DMS53 treated with DMSO at 0.1 percent for 48 hours (cell line): ENCODE measurements at regions not wholly inside any gene's neighbourhood (a gene's known extent, or its start where the extent isn't known, plus 50 kb on each side); places are given as distances from the start of the nearest gene placed in this dataset.
"Not testable (repeated sequence)": the region's sequence is repeated elsewhere in the genome, so short reads cannot be mapped to it uniquely, and the experiment has no call there.

Source experiments
- DNase-seq: peaks from one replicate; lab custom pipeline; 2025; ENCODE audit not compliant: unreplicated experiment; lab: John Stamatoyannopoulos, UW

DNA sequence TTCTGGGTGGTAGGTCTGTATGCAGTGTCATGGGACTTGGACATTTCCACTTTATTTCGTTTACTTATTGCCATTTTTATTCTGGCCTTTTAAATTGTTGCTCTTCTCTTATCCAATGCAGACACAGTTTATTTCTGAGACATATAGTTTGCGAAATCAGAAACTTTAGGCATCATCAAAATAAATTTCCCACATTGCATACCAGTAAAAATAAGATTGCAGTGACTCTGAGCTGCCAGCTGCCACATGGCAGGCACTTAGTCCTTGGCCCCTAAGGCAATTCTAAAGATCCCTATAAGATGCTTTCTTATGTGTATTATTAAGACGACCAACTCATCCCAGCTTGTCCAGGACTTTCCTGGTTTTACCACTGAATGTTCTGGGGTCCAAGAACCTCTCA is 81.8 kb upstream of the ANKRD1 start:
- no peak for DNase-seq

DNA sequence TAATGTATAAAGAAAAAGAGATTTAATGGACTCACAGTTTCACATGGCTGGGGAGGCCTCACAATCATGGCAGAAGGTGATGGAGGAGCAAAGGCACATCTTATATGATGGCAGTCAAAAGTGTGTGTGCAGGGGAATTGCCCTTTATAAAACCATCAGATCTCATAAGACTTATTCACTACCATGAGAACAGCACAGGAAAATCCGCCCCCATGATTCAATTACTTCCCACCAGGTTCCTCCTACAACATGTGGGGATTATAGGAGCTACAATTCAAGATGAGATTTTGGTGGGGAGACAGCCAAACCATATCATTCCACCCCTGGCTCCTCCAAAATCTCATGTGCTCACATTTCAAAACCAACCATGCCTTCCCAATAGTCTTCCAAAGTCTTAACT is 82.5 kb upstream of the ANKRD1 start:
- DNase-seq, result not testable (repeated sequence)

DNA sequence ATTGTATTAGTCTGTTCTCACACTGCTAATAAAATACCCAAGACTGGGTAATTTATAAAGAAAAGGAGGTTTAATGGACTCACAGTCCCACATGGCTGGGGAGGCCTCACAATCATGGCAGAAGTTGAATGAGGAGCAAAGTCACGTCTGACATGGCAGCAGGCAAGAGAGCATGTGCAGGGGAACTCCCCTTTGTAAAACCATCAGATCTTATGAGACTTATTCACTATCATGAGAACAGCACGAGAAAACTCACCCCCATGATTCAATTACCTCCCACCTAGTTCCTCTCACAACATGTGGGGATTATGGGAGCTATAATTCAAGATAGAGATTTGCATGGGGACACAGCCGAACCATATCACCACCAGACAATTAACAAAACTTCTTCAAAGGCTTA is 84.4 kb upstream of the ANKRD1 start:
- not testable (repeated sequence) for DNase-seq

DNA sequence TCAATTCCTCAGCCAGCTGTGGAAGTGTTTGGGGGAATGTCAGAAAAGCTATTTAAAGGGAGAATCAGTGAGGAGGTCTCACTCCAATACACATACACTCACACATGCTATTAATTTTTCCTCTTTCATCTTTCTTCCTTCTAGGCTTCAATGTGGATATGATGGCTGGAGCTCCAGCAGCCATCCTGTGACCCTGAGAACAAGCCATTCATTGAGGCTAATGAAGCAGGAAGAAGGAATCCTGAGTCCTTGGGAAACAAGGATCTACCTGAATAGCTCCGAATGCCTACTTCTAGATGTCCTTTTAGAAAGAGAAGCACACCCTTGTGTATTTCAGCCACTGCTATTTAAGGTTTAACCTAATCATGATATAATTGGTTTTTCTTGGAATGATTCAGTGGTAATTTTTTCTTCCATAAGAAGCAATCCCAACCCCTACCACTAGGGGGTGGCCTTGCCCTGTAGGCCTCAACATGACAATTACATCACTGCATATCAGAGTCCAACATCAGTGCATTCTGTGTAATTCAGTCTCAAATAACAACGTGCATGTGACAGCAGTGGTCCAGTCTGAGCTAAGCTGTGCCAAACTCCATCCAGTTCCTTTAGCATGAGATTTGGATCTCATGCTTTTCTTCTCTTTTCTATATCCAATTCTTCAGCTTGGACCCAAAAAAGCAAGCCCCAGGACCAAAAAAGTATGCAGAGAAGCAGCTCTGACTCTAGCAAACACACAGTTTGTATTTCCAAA is 85.3 kb upstream of the ANKRD1 start:
- DNase-seq, result peak; percentile 51

DNA sequence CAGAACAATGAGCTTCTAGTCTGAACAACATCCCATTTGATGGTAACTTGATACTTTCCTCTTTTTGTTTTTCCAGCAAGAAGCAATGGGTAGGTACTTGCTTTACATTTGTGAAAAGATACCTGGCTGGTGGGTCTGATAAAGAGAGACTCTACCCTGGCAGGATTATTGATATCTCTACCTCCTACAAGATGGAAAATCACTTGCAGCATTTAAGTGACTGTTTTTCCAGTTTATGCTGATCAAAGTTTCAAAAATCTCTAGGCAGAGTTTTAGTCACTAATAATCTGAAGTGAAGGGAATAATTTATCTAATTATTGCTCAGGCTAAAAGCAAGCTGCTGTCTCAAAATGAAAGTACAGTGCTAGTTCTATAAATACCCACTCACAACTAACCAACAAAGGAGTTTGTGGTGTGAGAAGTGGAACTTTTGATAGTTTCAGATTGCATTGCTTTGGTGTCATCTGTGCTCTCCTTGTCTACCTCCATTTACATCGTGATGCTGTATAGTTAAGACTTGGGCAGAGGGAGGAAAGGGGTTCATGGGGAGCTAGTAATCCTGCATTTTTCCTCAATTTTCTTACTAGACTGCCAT is 86.0 kb upstream of the ANKRD1 start:
- DNase-seq, result no peak

DNA sequence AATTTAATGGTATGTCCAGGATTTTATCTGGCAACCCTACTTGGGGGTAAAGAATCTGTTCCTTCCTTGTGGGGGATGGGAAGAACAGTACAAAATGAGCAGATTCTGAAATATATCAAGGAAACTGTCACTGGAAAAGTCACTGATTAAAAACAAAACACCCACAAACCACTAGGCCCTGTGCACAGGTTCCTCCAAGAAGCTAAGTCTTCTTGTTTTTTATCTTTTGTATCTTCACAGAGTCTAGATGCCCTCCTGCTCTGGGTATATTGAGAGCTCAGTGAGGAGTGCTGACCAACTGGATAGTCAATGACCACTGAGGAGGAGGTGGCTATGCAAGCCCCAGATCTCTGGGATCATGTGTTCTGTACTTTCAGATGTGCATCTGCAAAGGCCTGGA is 86.8 kb upstream of the ANKRD1 start:
- no peak for DNase-seq

DNA sequence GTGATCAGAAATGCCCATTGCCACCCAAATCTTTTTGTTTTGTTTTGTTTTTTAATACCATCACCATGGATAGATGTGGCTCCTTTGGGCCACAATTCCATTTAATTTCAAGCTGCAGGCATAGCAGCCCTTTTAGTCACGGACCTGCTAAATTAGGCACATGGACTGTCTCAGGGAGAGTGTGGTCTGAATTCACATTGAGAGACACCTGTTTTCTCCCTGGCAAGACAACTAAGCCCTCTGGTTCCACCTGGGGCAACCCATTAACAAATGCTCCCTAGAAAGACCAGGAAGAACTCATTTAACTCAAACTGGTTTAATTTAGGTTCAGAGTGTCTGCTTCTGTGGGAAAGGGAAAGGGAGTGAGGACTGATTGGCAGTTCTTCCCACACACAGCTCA is 88.2 kb upstream of the ANKRD1 start:
- DNase-seq, result no peak

DNA sequence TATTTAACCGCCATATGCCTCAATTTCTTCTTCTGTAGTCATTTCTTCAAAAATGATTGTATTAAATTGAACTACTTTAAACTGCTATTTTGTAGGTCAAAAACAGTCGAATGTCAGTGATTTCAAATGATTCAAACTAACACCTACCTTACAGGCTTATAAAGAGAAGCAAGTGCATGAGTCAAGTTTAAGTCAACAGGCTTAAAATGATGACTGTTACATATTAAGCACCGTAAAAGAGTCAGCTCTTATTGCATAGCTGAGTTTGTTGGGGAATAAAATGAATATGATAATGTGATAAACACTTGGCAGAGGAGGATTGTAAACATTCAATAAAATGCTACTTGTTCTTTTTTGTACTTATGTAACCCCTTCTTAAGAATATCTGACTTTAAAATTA is 90.1 kb upstream of the ANKRD1 start:
- no peak for DNase-seq

DNA sequence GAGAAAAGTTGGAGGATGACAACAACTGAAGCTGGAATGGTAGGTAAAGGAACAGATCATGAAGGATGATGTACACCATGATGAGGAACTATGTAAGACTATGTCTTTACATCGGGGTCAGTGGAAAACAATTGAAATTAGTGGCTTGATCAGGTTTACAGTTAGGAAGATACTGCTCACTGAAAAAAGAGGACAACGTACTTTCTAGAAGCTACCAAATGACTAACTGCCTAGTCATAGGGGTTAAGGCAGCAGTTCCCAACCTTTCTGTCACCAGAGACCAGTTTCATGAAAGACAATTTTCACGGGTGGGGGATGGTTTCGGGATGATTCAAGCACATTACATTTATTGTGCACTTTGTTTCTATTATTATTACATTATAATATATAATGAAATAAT is 91.6 kb upstream of the ANKRD1 start:
- no peak for DNase-seq

DNA sequence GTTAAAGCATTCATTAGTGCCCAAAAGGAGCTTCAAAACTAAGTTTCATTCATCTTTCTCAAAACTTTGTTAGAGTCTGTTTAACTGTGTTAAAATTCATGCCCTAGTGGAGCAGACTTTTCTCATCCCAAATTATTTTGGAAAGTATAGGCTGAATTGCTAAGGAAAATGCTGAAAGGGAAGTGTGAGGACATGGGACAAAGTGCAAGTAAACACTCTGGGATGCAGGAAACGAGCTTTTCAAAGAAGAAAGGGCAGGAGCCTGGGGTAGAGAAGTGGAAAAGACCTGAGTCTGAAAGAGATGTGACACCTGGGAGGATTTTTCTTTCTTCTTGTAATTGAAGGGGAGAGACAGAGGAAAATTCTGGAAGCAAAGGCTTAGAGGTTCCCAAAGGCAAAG is 93.1 kb upstream of the ANKRD1 start:
- no peak for DNase-seq

DNA sequence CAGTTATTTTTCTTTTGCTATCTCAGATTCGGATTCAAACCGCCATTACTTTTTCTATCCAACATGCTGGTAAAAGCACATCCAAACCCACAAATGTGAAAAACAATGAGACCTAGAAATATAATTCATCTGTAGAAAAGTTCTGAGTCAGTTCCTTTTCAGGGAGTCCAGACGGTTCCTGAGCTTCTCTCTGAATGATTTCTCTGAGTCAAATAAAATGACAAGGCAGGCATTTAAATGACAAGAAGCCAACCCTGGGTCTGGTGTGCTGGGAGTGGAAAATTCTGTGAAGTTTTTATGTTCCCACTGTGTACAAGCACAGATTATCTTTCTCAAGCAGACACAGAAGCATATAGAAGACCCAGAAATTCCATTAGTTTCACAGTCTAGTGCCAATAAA is 96.3 kb upstream of the ANKRD1 start:
- DNase-seq, result no peak

DNA sequence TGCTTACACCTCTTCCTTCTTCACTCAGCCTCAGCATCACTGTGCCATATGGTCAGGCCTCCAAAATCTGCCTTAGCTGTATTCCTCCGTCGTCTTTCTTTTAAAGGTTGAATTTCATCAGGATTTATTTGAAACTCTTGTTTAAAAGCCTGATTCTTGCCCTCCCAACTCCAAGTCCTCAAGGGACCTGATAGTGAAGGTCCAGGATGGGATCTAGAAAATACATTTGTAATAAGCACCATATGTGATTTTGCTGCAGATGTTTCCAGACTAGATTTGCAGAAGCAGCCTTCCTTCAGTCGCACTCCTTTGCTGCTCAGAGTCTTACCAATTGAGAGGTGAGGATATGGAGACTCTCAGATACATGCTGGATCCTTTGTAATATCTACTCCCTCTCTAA is 101.0 kb upstream of the ANKRD1 start:
- no peak for DNase-seq

DNA sequence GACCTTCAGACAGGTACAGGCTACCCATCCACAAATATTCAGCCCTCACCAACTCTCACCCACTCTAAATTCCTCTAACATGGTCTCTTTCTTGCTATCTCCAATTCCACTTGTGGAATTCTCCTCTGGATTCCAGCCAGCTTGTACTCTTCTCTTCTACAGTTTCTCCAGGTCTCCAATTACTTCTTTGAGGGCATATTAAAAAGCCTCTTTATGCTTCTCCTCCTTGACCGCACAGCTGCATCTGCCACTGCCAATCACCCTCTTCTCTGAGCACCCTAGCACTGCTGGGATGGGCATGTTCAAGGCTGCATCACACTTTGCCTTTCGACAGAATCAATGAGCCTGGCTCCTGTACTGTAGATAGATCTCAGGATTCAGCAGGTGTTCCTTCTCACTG is 101.5 kb upstream of the ANKRD1 start:
- DNase-seq, result no peak

DNA sequence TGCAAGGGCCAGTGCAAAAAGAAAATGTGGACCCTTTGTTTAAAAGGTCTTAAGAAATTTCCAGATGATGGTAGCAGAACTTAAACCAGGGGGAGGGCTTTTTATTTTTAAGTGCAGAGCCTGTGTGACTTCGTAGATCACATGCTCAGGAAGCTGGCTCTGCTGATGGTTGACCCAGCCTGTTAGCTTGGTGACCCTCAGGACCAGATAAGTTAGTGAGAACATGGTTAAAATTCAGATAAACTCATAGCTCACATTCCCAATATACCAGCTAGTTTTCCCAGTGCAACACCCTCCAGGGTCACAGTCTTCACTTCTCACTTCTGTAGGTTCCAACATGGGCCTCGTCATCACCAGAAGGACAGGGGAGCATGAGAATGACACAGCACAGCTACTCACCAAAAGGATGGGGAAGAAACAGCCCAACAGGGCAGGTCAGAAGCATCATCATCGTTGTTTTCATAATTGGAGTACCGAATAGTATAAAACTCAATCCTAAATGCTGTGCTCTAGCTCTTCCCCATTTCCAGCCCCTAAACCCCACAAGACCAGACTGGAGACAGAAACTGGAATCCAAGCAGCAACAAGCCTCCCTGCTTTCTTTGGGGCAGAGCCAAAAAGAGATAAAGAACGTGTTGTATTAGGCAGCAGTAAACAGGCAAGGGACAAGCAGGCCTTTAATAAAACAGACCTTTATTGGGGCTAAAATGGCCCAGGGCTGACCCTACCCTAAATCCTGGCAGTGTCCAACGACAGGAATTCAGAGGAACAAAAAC is 102.2 kb upstream of the ANKRD1 start:
- no peak for DNase-seq

DNA sequence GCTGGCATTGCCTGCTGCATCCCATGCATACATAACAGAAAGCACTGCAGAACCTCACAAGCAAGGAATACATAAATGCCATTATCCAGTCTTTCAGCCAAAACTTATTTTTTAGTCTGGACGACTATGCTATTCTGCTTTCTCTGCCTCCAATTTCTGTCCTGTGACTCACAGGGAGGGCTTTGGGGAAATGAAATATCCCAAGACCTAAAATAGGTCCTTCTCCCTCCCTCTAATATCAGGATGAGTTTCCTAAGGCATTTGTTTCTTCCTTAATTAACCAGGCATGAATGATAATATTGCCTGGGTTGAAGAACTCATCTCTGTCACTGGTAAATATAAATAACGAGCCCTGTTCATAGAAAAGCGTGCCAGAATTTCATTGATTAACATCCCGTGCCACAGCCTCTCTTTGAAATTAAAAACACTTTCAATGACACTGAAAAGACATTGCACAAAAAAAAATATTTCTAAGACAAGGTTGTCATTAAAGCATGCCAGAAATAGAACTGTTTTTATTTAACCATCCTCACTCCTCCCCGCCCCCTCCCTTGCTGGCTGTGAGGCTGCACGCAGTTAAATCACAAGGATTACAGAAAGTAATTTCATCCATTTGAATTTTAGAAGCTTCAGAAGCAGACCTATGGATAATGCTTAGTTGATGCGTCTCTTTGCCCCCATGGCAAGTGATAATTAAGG is 103.0 kb upstream of the ANKRD1 start:
- DNase-seq, result no peak

DNA sequence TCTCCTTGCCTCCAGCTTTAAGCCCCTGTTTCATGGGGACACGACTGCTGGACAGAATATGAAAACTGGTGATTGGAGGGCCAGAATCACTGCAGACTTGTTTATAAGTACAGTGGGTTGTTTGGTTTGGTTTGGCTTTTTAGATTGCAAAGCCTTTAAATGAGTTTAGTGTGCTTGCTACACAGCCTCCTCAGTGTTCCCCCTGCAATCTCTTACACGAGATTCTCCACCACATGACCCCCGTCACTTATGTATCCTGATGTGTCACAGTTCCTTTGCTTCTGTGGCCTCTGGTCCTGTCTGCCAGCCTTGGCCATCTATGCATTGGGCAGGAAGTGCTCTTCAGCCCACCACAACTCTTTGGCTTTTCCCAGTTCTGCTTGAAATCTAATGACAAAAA is 103.7 kb upstream of the ANKRD1 start:
- DNase-seq, result no peak

DNA sequence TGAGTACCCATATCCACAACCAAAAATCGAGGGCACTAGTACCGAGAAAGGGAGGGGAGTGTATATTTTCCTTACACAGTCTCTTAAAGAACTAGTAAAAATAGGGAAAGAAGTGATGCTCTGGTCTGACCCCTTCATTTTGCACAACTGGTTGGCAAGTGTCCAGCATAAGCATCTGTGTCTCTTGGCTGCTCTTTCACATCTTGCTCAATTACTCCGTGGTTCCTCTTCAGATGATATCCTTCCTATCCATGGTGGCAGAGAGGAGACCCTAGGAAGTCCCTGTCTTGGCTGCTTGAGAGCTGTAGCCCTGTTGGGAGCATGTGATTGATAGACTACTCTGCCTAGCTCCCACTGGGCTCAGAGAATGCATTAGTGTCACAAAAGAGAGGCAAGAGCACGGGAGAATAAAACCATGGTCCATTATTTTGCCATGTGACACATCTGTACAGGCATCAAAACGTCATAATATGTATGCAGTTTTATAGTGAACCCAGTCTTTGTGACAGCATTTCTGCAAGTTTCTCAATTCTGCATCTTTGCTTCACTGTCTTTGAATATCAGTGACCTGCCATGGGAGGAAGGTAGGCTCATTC is 111.8 kb upstream of the ANKRD1 start:
- no peak for DNase-seq

DNA sequence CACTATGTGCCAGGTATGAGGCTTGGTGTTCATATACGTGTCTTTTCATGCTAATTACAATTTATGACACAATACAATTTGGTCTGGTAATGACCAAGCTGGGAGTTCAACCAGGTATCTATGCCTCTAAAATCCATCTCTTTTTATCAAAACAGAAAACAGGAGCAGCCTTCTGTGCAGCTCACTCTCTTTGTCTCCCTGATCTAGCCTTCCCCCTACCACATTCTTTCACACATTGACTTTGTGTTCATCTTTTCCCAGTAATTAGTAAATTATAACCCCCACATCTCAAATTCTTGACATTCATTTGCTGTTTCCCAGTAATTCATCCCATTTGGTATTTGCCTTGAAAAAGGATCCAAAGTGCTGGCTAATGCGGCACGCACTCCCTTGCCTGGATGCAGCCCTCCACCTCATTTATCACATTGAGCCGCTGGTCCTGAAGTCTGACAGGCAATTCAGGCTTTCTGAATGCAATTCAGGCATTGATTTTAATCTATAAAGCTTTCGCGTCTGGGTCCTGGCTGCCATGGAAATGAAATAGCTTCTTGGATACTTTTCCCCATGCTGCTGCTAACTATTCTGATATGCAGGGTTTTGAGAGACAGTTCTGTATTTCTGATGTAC is 112.5 kb upstream of the ANKRD1 start:
- no peak for DNase-seq

DNA sequence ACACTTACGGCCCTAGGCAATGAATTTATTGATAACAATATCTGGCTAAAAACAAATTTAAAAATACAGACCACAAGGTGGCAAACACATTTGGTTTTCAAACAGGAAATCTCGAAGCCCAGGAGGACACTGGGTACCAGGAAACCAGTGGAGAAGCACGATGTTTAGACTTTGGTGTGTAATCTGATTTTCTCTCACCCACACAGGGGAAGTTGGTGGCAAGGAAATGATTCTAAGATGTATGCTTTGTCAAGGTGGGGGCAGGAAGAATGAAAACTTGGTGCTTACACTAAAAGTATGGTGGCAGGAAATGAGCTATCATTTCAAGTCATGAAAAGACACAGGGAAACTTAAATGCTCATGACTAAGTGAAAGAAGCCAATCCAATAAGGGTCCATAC is 113.2 kb upstream of the ANKRD1 start:
- DNase-seq, result no peak

DNA sequence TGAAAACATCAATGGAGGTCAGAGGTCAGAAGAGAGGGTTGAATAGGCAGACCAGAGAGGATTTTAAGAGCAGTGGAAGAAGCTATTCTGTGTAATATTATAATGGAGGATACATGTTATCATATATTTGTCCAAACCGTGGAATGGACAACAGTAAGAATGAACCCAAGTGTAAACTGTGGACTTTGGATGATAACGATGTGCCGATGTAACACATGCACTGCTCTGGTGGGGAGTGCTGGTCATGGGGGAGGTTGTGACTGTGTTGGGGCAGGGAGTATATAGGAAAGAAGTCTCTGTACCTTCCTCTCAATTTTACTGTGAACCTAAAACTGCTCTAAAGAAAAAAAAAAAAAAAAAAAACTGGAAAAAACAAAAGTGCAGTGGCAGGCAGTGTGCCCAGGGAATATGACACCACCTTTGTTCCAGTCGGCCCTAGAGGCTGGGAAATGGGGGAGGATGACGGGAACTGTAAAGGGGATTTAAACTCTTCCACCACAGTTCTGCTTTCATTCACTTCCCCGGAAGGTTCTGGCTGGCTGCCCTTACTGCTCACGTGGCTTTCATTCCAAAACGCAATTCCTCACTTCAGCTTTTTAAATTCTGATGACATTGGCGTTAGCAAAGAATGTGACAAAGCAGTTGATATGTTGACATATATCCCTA is 113.7 kb upstream of the ANKRD1 start:
- DNase-seq, result no peak
